Cerebellar cortex (tissue), 1 donor: ENCODE measurements at regions not wholly inside any gene's neighbourhood (a gene's known extent, or its start where the extent isn't known, plus 50 kb on each side); places are given as distances from the start of the nearest gene placed in this dataset.
A peak's percentile ranks its signal among the peaks of the same experiment; 100 is the strongest.
"Not testable (repeated sequence)": the region's sequence is repeated elsewhere in the genome, so short reads cannot be mapped to it uniquely, and the experiment has no call there.

ENCODE experiments used
- DNase-seq: peaks from one replicate; pipeline ENCODE4 v3.0.0-alpha.2; 2015; ENCODE audit warnings: low spot score

- DNase-seq = no peak
These were observed 50.5 kb upstream of the PARP4 start for GRCh38 chr13:24563087-24563486.

- not testable (repeated sequence) for DNase-seq
These were observed 51.4 kb upstream of the PARP4 start for GRCh38 chr13:24563971-24564370.

GRCh38 chr13:24564881-24565280, 52.3 kb upstream of the PARP4 start:
- DNase-seq = no peak

GRCh38 chr13:24567593-24567992, 55.0 kb upstream of the PARP4 start:
- not testable (repeated sequence) for DNase-seq

GRCh38 chr13:24574847-24575246, 62.3 kb upstream of the PARP4 start:
- DNase-seq = no peak

- peak; percentile 29 for DNase-seq
These were observed 67.7 kb upstream of the PARP4 start for GRCh38 chr13:24580315-24580714.

GRCh38 chr13:24581578-24581977, 69.0 kb upstream of the PARP4 start:
- not testable (repeated sequence) for DNase-seq

GRCh38 chr13:24591697-24592096, 79.1 kb upstream of the PARP4 start:
- DNase-seq = not testable (repeated sequence)

GRCh38 chr13:24597906-24598670, 82.1 kb upstream of the ATP12A start:
- not testable (repeated sequence) for DNase-seq

GRCh38 chr13:24599019-24599791, 81.0 kb upstream of the ATP12A start:
- not testable (repeated sequence) for DNase-seq

- DNase-seq = no peak
These were observed 74.3 kb upstream of the ATP12A start for GRCh38 chr13:24605923-24606372.

GRCh38 chr13:24606486-24607170, 73.6 kb upstream of the ATP12A start:
- no peak for DNase-seq

- DNase-seq = no peak
These were observed 69.3 kb upstream of the ATP12A start for GRCh38 chr13:24610956-24611355.

- DNase-seq = no peak
These were observed 67.5 kb upstream of the ATP12A start for GRCh38 chr13:24612726-24613125.

- DNase-seq = no peak
These were observed 67.1 kb upstream of the ATP12A start for GRCh38 chr13:24613128-24613527.

GRCh38 chr13:24613755-24614154, 66.5 kb upstream of the ATP12A start:
- DNase-seq = no peak

GRCh38 chr13:24614306-24615080, 65.7 kb upstream of the ATP12A start:
- DNase-seq = no peak

- no peak for DNase-seq
These were observed 65.1 kb upstream of the ATP12A start for GRCh38 chr13:24615114-24615513.

- no peak for DNase-seq
These were observed 64.2 kb upstream of the ATP12A start for GRCh38 chr13:24615911-24616472.

- DNase-seq = no peak
These were observed 63.7 kb upstream of the ATP12A start for GRCh38 chr13:24616514-24616913.

- DNase-seq = no peak
These were observed 62.8 kb upstream of the ATP12A start for GRCh38 chr13:24617256-24618010.
